Mucosa of descending colon (tissue), 3 donors: ENCODE measurements at regions not wholly inside any gene's neighbourhood (a gene's known extent, or its start where the extent isn't known, plus 50 kb on each side); places are given as distances from the start of the nearest gene placed in this dataset.

Experiments used
- ATAC-seq: fragments of 200-7000 bp; cut with Tn5 transposase; one replicate; pipeline ENCODE4 v1.9.1; 2020; ENCODE audit warnings: mild to moderate bottlenecking, moderate library complexity
- DNase-seq, 3 donors: peaks; one replicate each; pipeline ENCODE4 v3.0.0-alpha.2; 2020
- H3K36me3 ChIP-seq: fragments of 200-600 bp; one replicate; pipeline ENCODE4 v1.8.0; 2021; ENCODE audit warnings: low read depth, mild to moderate bottlenecking
- H3K4me1 ChIP-seq: fragments of 200-600 bp; one replicate; pipeline ENCODE4 v1.8.0; 2021; ENCODE audit warnings: low read depth, mild to moderate bottlenecking
- H3K4me3 ChIP-seq: fragments of 200-600 bp; one replicate; pipeline ENCODE4 v1.8.0; 2021; ENCODE audit warnings: mild to moderate bottlenecking
- H3K9me3 ChIP-seq: fragments of 200-600 bp; one replicate; pipeline ENCODE4 v1.8.0; 2021; ENCODE audit warnings: mild to moderate bottlenecking
- CTCF ChIP-seq: fragments of 200-600 bp; IDR thresholded peaks from one replicate; pipeline ENCODE4 v1.8.0; 2022; ENCODE audit warnings: antibody characterized with exemption, mild to moderate bottlenecking
- intact Hi-C, 2 donors: fragments of 100-400 bp; cut with DNase I in 1 of 2; cut with micrococcal nuclease in 1 of 2; formaldehyde crosslinking; loops; one replicate each; pipeline versions ENCODE4 v1.11.0 to v1.11.1; 2022; cut with DNase I, micrococcal nuclease
- donor health status: DM: no; HTN: no; CAD: no; lungs with moderate emphysema.
- donor health status: DM: no; HTN: no; CAD: no.
- donor health status: DM: no; HTN: yes; CAD: no.

GRCh38 chr6:150773969-150774368 lies 91.5 kb upstream of the MTHFD1L start:
- DNase-seq = no peak
- Histone ChIP-seq H3K4me1 (no peaks in the 10 kb centered on the region), H3K9me3 (peaks cover 4% of the 10 kb centered on the region), H3K36me3 (no peaks in the 10 kb centered on the region), H3K4me3 (no peak overlapping the region)
- no peak for TF ChIP-seq CTCF
- no peak for ATAC-seq
- intact Hi-C loops = no loop called here

- Histone ChIP-seq H3K4me3 (no peak overlapping the region), H3K9me3 (peaks cover 4% of the 10 kb centered on the region), H3K4me1 (no peaks in the 10 kb centered on the region), H3K36me3 (no peaks in the 10 kb centered on the region)
- ATAC-seq (no peak), DNase-seq (no peak)
- TF ChIP-seq CTCF = no peak
- intact Hi-C loops = no loop called here
These were observed 89.9 kb upstream of the MTHFD1L start for GRCh38 chr6:150775415-150776203.

GRCh38 chr6:150777736-150778135 lies 87.8 kb upstream of the MTHFD1L start:
- ATAC-seq = no peak
- intact Hi-C loops = no loop called here
- TF ChIP-seq CTCF = no peak
- DNase-seq = no peak
- Histone ChIP-seq H3K4me3 (no peak overlapping the region), H3K4me1 (no peaks in the 10 kb centered on the region), H3K36me3 (no peaks in the 10 kb centered on the region), H3K9me3 (peaks cover 4% of the 10 kb centered on the region)

- DNase-seq = no peak
- H3K36me3 ChIP-seq = no peaks in the 10 kb centered on the region
- no peak for ATAC-seq
- TF ChIP-seq CTCF = no peak
- no peak overlapping the region for H3K4me3 ChIP-seq
- intact Hi-C loops = no loop called here
- H3K9me3 ChIP-seq = no peaks in the 10 kb centered on the region
- H3K4me1 ChIP-seq = no peaks in the 10 kb centered on the region
These were observed 81.7 kb upstream of the MTHFD1L start for GRCh38 chr6:150783813-150784212.

GRCh38 chr6:150787429-150787828 lies 78.1 kb upstream of the MTHFD1L start:
- DNase-seq = no peak
- TF ChIP-seq CTCF = no peak
- no peaks in the 10 kb centered on the region for H3K4me1 ChIP-seq
- H3K9me3 ChIP-seq = no peaks in the 10 kb centered on the region
- intact Hi-C loops = no loop called here
- ATAC-seq = no peak
- H3K4me3 ChIP-seq = no peak overlapping the region
- H3K36me3 ChIP-seq = no peaks in the 10 kb centered on the region
